ENCODE measurements at regions not wholly inside any gene's neighbourhood (a gene's known extent, or its start where the extent isn't known, plus 50 kb on each side); places are given as distances from the start of the nearest gene placed in this dataset.
"Not testable (repeated sequence)": the region's sequence is repeated elsewhere in the genome, so short reads cannot be mapped to it uniquely, and the experiment has no call there.

GRCh38 chr4:160044693-160045092 is 941.8 kb downstream of the RAPGEF2 start:
- no peak overlapping the region for H3K4me3 ChIP-seq (ENCODE audit: low read length)
- TF ChIP-seq CTCF (IDR thresholded peaks at IDR 0.05; ENCODE audit: insufficient read depth, low read depth, low read length, missing control alignments) = no peak
- DNase-seq (ENCODE audit: low read depth) = no peak

- no peak overlapping the region for H3K4me3 ChIP-seq (ENCODE audit: low read length)
- TF ChIP-seq CTCF (IDR thresholded peaks at IDR 0.05; ENCODE audit: insufficient read depth, low read depth, low read length, missing control alignments) = no peak
- DNase-seq (ENCODE audit: low read depth) = no peak
These were observed 979.7 kb downstream of the RAPGEF2 start for GRCh38 chr4:160082432-160083207.

GRCh38 chr4:160091631-160092030 is 988.8 kb downstream of the RAPGEF2 start:
- H3K4me3 ChIP-seq (ENCODE audit: low read length) = no peak overlapping the region
- TF ChIP-seq CTCF (IDR thresholded peaks at IDR 0.05; ENCODE audit: insufficient read depth, low read depth, low read length, missing control alignments) = no peak
- peak; percentile 85 for DNase-seq (ENCODE audit: low read depth)

- TF ChIP-seq CTCF (IDR thresholded peaks at IDR 0.05; ENCODE audit: insufficient read depth, low read depth, low read length, missing control alignments) = no peak
- no peak overlapping the region for H3K4me3 ChIP-seq (ENCODE audit: low read length)
- DNase-seq (ENCODE audit: low read depth) = no peak
These were observed 997.4 kb downstream of the RAPGEF2 start for GRCh38 chr4:160100316-160100715.

- no peak for TF ChIP-seq CTCF (IDR thresholded peaks at IDR 0.05; ENCODE audit: insufficient read depth, low read depth, low read length, missing control alignments)
- DNase-seq (ENCODE audit: low read depth) = no peak
- no peak overlapping the region for H3K4me3 ChIP-seq (ENCODE audit: low read length)
These were observed 1008.0 kb downstream of the RAPGEF2 start for GRCh38 chr4:160110891-160111290.

- no peak for DNase-seq (ENCODE audit: low read depth)
- H3K4me3 ChIP-seq (ENCODE audit: low read length) = no peak overlapping the region
- TF ChIP-seq CTCF (IDR thresholded peaks at IDR 0.05; ENCODE audit: insufficient read depth, low read depth, low read length, missing control alignments) = no peak
These were observed 1014.8 kb downstream of the RAPGEF2 start for GRCh38 chr4:160117686-160118085.

- H3K4me3 ChIP-seq (ENCODE audit: low read length); DNase-seq (ENCODE audit: low read depth): not testable (repeated sequence)
These were observed 1022.9 kb downstream of the RAPGEF2 start for GRCh38 chr4:160125576-160126287.
